Osteocyte (in vitro differentiated cells): ENCODE measurements at regions not wholly inside any gene's neighbourhood (a gene's known extent, or its start where the extent isn't known, plus 50 kb on each side); places are given as distances from the start of the nearest gene placed in this dataset.

Source experiments
- DNase-seq: peaks from one replicate; pipeline ENCODE4 v3.0.0; 2021; ENCODE audit warnings: mixed read lengths; ENCODE audit not compliant: unreplicated experiment; ENCODE audit errors: extremely low spot score
- H3K27ac Mint-ChIP-seq: one replicate; pipeline ENCODE4 v1.8.0; 2021; ENCODE audit warnings: mild to moderate bottlenecking, mixed read lengths; ENCODE audit not compliant: unreplicated experiment
- H3K27me3 Mint-ChIP-seq: one replicate; pipeline ENCODE4 v1.8.0; 2021; ENCODE audit warnings: mixed read lengths; ENCODE audit not compliant: unreplicated experiment
- H3K36me3 Mint-ChIP-seq: one replicate; pipeline ENCODE4 v1.8.0; 2021; ENCODE audit warnings: mixed read lengths; ENCODE audit not compliant: unreplicated experiment
- H3K4me1 Mint-ChIP-seq: one replicate; pipeline ENCODE4 v1.8.0; 2021; ENCODE audit warnings: mixed read lengths; ENCODE audit not compliant: unreplicated experiment
- H3K4me3 Mint-ChIP-seq: one replicate; pipeline ENCODE4 v1.8.0; 2021; ENCODE audit warnings: mild to moderate bottlenecking, moderate library complexity, mixed read lengths; ENCODE audit not compliant: unreplicated experiment
- H3K9me3 Mint-ChIP-seq: one replicate; pipeline ENCODE4 v1.8.0; 2021; ENCODE audit warnings: mixed read lengths; ENCODE audit not compliant: unreplicated experiment
- TF ChIP-seq, protein P1 (sequence below): fragments of 200-600 bp; sonication (generic); IDR thresholded peaks from 2 replicates; pipeline ENCODE4 v1.5.0; 2021; ENCODE audit warnings: antibody characterized with exemption, mild to moderate bottlenecking, moderate library complexity

DNA sequence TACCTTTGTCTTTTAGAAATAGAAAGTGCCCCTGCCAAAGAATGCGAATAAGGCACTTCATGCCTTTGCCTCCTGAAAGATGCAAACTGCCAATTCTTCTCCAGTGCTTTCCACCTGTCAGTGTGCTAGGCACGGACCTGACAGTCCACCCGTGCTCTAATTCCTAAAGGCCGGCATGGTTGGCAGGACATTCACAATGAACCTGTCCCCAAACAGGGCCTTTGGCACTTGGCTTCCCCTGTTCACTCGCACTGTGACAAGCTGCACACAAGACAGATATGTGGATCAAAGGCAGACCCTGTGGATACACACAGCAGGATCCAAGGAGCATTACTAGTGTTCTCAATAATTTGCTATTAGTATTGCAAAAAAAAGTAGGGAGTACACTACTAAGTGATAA is 505.7 kb upstream of the AGTR1 start:
- Mint-ChIP-seq H3K4me3 (no peak overlapping the region), H3K27ac (no peak overlapping the region), H3K4me1 (no peaks in the 10 kb centered on the region), H3K9me3 (peaks cover 8% of the 10 kb centered on the region), H3K27me3 (no peaks in the 10 kb centered on the region), H3K36me3 (no peaks in the 10 kb centered on the region)
- no peak for DNase-seq
- TF ChIP-seq, protein P1, sequence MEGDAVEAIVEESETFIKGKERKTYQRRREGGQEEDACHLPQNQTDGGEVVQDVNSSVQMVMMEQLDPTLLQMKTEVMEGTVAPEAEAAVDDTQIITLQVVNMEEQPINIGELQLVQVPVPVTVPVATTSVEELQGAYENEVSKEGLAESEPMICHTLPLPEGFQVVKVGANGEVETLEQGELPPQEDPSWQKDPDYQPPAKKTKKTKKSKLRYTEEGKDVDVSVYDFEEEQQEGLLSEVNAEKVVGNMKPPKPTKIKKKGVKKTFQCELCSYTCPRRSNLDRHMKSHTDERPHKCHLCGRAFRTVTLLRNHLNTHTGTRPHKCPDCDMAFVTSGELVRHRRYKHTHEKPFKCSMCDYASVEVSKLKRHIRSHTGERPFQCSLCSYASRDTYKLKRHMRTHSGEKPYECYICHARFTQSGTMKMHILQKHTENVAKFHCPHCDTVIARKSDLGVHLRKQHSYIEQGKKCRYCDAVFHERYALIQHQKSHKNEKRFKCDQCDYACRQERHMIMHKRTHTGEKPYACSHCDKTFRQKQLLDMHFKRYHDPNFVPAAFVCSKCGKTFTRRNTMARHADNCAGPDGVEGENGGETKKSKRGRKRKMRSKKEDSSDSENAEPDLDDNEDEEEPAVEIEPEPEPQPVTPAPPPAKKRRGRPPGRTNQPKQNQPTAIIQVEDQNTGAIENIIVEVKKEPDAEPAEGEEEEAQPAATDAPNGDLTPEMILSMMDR: no peak

DNA sequence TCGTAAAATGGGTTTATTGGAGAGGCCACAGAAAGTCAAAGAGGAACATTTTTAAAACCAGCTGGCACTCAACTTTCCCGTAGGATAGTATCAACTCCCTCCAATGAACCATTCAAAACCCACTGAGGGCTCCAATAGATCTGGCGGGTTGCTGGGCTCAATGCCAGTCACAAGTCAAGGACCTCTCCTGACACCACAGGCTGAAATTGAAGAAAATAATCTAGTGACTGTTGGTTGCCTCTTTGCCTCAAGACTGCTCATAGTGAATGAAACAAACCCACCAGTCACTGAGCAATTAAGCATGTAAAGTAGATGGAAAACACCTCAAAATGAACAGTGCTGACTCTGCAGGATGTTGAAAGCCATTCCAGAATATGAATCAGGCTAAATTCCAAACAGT is 500.6 kb upstream of the AGTR1 start:
- DNase-seq: no peak
- TF ChIP-seq, protein P1: no peak
- H3K27ac Mint-ChIP-seq: no peak overlapping the region
- H3K36me3 Mint-ChIP-seq: no peaks in the 10 kb centered on the region
- no peaks in the 10 kb centered on the region for H3K4me1 Mint-ChIP-seq
- no peaks in the 10 kb centered on the region for H3K27me3 Mint-ChIP-seq
- no peak overlapping the region for H3K4me3 Mint-ChIP-seq
- peaks cover 8% of the 10 kb centered on the region for H3K9me3 Mint-ChIP-seq

DNA sequence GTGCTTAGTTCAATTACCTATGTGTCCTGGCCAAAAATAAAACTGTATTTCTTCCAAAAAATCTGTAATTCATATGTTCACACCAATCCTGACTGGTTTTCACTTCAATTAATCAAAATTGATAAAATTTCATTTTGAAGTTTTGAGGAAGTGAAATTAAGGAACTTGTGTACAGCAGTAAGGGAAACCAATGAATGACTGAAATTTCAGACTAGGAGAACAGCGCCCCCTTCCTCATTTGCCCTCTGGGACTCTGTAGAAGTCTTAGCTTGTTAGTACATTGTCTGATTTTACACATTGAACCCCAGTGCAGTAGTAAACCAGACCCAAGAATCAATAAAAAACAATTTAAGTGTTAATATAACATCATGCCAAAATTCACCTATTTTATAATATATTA is 495.3 kb upstream of the AGTR1 start:
- TF ChIP-seq, protein P1: no peak

DNA sequence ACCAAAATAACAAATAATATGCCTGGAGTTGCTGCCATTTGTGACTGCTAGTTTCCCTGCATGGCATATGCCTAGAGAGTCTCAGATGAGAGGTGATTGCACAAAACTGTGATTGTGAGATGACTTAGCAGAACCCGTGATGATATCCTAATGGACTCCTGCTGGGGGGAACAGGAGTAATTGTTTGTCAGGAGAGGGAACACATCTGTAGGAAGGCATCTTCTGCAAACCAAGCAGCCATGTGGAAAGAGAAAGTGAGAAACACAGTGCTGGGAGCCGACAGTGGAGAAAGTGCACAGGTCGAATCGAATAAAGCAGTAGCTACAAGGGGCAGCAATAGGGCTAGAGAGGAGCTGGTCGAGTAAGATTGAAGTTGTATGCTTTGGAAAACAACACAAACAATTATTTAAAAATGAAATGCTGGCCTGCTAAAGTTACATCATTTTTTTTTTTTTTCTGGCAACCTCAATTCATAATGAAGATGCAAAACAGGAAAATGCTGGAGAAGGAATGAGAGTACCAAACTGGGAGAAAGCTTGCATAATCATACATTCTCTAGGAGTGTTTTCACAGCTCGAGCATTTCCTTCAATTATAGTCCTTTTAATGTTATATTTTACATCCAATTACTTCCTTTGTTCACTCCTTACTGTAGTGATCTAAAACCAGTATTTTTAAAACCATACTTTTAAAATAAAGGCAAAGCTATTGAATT is 494.2 kb upstream of the AGTR1 start:
- DNase-seq: no peak
- peaks cover 14% of the 10 kb centered on the region for H3K4me1 Mint-ChIP-seq
- H3K36me3 Mint-ChIP-seq: no peaks in the 10 kb centered on the region
- peak overlapping the region; percentile 5 for H3K4me3 Mint-ChIP-seq
- H3K27me3 Mint-ChIP-seq: no peaks in the 10 kb centered on the region
- TF ChIP-seq, protein P1: no peak
- no peak overlapping the region for H3K27ac Mint-ChIP-seq
- no peaks in the 10 kb centered on the region for H3K9me3 Mint-ChIP-seq

More for the DNA sequence above, 495.3 kb upstream of the AGTR1 start:
- Mint-ChIP-seq H3K9me3 (no peaks in the 10 kb centered on the region), H3K27ac (no peak overlapping the region), H3K4me1 (peaks cover 14% of the 10 kb centered on the region), H3K27me3 (no peaks in the 10 kb centered on the region), H3K36me3 (no peaks in the 10 kb centered on the region), H3K4me3 (no peak overlapping the region)
- DNase-seq: no peak

DNA sequence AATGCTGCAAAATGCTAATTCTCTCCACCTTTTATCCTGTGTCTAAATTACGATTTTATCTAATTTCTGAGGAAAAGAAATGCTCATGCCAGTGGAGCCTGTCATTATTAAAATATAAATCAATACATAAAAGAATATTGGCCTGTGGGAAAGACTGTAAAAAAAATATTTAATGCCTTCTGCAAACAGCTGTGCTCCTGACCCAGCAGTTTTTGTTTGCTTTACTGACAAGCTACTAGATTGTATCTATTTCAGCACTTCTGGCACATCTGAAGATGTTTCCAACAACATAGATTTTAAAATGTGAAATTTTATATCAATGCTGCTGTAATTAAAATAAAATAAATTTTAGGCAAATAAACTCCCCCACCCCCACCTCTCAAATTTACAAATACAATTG is 493.6 kb upstream of the AGTR1 start:
- Mint-ChIP-seq H3K9me3 (no peaks in the 10 kb centered on the region), H3K4me3 (no peak overlapping the region), H3K27ac (no peak overlapping the region), H3K36me3 (no peaks in the 10 kb centered on the region), H3K27me3 (no peaks in the 10 kb centered on the region), H3K4me1 (peaks cover 14% of the 10 kb centered on the region)
- no peak for DNase-seq
- TF ChIP-seq, protein P1: no peak
